AG10803 (cell line): ENCODE measurements at regions not wholly inside any gene's neighbourhood (a gene's known extent, or its start where the extent isn't known, plus 50 kb on each side); places are given as distances from the start of the nearest gene placed in this dataset.
"Not testable (repeated sequence)": the region's sequence is repeated elsewhere in the genome, so short reads cannot be mapped to it uniquely, and the experiment has no call there.

Experiments used
- DNase-seq: peaks from one replicate; pipeline ENCODE4 v3.0.0; 2010; ENCODE audit warnings: low read depth
- H3K4me3 ChIP-seq: 2 replicates; pipeline ENCODE4 v1.5.1; 2011; ENCODE audit warnings: mild to moderate bottlenecking, low read length, control low read depth
- TF ChIP-seq, protein P1 (sequence below): conservative IDR thresholded peaks from 2 replicates; pipeline ENCODE4 v1.5.1; 2011; ENCODE audit warnings: mild to moderate bottlenecking, low read length, control low read depth, inconsistent platforms

DNA sequence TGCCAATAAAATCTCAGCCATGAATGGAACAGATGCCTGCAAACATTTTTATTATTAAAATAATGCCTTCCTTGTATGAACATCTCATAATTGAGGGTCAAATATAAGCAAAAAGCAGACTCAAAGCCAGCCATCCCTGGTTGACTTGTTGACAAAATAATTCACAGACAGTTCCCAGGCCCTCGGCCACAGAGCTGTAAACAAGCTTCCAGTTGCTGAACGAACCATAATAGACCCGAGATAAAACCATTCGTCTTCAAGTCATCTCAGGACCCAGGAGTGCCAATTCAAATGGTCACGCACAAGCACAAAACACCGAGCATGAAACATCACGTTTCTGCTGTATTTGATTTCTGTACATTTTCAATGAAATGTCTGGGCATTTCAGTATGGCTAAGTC lies 113.3 kb upstream of the CDYL start:
- TF ChIP-seq, protein P1, sequence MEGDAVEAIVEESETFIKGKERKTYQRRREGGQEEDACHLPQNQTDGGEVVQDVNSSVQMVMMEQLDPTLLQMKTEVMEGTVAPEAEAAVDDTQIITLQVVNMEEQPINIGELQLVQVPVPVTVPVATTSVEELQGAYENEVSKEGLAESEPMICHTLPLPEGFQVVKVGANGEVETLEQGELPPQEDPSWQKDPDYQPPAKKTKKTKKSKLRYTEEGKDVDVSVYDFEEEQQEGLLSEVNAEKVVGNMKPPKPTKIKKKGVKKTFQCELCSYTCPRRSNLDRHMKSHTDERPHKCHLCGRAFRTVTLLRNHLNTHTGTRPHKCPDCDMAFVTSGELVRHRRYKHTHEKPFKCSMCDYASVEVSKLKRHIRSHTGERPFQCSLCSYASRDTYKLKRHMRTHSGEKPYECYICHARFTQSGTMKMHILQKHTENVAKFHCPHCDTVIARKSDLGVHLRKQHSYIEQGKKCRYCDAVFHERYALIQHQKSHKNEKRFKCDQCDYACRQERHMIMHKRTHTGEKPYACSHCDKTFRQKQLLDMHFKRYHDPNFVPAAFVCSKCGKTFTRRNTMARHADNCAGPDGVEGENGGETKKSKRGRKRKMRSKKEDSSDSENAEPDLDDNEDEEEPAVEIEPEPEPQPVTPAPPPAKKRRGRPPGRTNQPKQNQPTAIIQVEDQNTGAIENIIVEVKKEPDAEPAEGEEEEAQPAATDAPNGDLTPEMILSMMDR: no peak
- no peak overlapping the region for H3K4me3 ChIP-seq
- DNase-seq: no peak

DNA sequence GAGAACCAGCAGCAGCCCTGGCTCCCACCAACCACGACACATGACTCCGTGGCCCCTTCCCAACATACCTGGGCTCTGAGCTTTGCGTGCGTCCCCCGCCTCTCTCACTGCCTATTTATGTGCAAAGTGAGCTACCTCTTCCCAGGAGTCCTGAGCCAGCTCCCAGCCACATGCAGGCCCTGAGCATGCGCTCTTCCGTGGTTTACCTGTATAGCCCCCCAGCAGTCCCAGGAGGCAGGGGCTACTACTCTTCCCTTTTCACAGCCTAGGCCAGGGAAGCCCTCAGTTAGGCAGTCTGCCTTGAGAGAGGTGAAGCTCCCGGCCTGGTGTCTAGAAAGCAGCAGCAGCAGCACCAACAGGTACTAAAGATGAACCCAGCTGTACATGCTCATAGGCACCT lies 114.8 kb upstream of the CDYL start:
- no peak overlapping the region for H3K4me3 ChIP-seq
- TF ChIP-seq, protein P1: no peak
- DNase-seq: no peak

DNA sequence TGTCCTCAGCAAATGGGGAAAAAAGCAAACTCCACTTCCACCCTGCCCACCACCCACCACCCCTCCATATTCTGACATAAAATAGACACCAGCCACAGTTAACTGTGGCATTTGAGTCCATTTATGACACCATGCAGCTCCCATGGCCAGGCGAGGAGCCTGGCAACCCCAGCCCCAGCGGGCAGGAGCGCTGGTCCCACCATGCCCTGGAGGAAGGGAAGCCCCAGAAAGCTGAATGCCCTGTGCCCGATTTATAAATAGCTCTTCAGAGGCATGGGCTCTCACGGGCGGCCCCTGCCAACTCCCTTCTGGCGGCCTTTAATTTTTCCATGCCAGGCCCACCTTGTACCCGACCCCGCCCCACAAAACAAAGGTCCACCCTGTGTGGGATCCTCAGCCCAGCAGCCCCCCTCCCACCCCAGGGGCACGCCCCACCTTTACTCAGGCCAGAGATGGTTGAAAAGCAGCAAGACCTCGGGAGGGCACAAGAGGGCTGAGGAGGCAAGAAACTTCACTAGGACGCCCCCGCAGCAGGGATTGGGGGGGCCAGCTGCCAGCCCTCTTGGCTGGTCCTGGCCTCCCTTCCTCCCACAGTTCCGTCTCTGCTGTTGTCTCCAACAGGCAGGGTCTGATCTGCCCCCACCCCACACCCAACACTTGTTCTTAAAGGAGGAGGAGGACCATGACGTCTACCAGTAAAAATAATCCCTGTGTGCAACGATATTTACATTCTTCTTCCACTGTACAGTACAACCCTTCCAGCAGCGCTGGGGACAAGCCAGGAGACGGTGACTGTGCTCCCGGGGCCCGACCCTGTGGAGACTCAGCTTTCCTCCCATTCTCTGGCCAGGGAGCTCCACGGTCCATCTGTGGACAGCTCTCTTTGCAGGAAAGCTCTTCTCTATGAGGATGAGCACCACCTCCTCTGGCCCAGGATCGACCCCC lies 115.6 kb upstream of the CDYL start:
- H3K4me3 ChIP-seq: no peak overlapping the region
- TF ChIP-seq, protein P1: no peak
- no peak for DNase-seq

DNA sequence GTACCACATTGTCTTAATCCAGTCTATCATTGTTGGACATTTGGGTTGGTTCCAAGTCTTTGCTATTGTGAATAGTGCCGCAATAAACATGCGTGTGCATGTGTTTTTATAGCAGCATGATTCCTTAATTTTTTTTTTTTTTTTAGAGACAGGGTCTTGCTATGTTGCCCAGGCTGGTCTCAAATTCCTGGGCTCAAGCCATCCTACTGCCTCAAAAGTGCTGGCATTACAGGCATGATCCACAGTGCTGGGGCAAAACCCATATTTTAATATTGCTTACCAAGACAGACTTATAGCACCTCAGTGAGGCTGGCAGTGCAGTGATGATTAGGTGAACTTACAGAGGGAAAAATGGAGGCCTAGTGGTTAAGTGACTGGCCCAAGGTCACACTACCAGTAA lies 116.5 kb upstream of the CDYL start:
- not testable (repeated sequence) for H3K4me3 ChIP-seq, DNase-seq

DNA sequence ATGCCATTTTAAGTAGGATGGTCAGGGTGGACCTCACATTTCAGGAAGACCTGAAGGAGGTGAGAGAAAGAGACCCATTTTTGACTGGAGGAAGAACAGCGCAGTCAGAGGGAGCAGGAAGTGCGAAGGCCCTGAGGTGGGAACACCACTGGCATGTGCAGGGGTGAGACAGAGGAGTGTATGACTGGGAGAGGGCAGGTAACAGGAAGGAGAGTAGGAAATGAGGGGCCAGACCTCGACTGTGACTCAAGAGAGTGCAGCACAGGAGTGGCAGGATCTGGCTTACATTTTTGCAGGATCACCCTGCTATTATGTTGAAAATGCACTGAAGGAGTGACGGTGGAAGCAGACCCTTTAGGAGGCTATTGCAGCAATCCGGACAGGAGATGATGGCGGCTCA lies 117.7 kb upstream of the CDYL start:
- H3K4me3 ChIP-seq: no peak overlapping the region
- DNase-seq: no peak
- TF ChIP-seq, protein P1: no peak

DNA sequence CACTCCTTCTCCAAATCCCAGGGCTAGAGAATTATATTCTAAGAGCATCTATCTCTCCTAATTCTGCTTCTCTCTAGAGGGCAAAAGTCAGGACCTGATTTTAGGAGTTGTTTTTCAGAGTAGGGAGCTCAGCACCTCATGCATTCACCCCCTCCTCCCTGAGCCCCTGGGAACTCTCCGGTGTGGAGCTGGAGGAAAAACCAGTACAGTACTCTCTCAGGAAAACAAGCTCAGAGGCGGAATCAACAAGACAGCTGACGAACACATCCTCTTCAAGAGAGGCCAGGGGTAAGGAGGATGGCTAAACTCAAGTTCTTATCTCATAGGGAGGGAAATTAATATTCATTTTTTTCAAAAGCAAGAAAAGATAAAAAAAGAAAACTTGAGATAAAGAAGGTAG lies 120.1 kb upstream of the CDYL start:
- no peak overlapping the region for H3K4me3 ChIP-seq
- TF ChIP-seq, protein P1: no peak
- DNase-seq: no peak

DNA sequence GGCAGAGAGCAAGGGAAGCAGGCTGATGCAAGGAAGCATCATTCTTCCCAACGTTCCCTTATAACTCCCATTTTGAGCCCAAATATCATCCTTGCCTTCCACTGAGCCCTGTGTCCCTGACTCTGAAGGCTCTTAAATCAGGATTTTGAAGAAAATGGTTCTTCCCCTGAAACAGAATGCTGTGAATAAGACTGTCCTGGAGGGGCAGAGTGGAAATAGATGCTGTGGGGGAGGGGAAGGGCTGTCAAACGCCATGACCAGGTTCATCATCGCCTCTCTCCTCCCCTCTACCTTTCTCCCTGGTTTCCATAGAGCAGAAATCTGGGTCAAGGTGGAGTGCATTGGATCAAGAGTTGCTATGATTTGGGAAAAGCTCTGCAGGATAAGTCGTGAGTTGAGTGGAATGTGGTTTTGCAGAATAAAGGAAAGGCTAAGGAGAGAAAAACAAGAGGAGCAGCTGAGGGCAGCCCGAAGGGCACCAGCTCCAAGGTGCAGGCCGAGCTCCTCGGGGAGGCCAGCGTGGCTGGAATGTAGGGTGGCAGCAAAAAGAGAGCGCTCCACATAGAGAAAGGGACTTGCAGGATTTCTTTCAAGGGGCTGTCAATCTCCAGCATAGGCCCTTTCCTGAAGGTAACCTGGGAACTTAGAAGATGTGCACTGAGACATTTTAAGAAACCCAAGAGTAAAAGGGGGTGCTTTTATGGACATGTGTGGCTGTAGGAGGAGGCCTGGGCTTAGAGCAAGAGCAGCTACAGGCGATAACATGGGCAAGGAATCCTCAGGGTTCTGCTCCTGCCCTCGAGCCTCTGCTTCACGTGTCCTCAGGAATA lies 120.8 kb upstream of the CDYL start:
- H3K4me3 ChIP-seq: no peak overlapping the region
- DNase-seq: no peak
- TF ChIP-seq, protein P1: no peak
